Stimulated activated naive CD4-positive, alpha-beta T cell (primary cell): ENCODE measurements at regions not wholly inside any gene's neighbourhood (a gene's known extent, or its start where the extent isn't known, plus 50 kb on each side); places are given as distances from the start of the nearest gene placed in this dataset.

Experiments used
- DNase-seq, 6 experiments: peaks; one replicate each; lab custom pipeline; 2025; lab: John Stamatoyannopoulos, UW

DNA sequence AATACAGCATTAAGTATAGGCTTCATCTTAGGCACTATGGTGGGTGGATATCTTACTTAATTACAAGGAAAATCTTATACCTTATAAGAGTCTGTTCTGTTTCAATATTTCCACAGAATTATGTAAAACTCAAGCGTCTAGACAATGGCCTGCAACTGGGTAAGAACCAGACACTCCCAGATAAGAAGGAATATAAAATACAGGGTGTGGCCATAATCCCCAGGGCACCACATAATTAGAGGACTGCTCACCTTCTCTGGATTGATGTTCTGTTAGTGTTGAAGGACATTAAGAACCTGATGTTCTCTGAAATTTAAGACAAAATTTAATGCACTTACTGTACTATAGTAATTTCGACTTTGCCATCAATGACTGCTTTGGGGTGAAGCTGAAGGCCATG lies 198.2 kb upstream of the ARSJ start:
- DNase-seq = no peak

DNA sequence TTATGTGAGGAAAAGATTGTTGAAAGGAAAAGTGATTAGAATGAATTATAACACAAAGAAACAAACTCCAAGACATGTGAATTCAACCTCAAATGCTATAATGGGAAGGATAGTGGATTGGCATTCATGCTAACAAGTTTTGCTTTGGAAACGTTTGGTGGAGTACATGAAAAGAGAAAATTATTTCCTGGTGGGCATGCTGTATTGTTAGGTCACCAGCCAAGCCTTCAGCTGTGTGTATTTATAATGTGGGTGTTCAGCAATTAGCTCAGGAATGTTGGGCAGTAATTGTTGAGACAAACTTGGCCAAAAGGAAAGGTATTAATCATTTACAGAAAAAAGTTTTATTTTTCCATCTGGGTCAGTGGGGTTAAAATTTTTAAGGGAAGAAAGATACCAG lies 198.9 kb upstream of the ARSJ start:
- DNase-seq = no peak

DNA sequence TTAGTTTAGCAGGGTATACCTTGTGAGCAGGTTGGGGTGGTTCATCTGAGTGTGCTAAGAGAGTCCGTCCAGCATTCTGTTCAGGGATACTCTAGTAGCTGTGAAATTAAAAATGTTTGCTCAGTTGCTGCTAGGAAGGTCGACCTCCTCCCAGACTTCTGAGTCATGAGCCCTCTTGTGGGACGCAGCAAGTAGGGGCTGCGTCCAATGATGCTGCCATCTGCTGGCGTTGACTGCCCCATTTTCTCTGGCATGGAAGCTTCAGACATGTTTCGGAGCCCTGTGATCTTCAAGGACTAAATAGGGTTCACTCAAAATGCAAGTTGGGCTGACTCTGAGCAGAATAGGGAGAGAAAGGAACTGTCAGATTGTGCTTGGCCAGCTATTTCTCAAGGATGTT lies 201.0 kb upstream of the ARSJ start:
- peak in 3 of 6 experiments; percentile 2 to 24 (median 15) for DNase-seq

DNA sequence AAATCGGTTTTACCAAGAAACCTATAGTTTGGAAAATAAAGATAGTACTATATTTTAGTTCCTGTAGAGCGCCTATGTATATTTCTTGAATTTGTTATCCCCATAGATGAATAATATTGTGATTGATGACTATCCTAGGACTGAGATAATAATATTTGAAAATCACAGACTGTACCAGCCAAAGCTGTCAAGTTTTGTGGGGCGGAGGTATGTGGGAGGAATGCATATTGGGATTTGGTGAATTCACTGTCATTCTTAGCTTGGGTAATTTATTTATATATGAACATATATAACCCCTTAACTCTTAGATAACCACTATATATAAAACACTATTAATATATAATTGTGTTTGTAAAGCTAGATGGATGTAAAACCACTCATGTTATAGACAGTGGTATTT lies 205.5 kb upstream of the ARSJ start:
- DNase-seq = no peak

DNA sequence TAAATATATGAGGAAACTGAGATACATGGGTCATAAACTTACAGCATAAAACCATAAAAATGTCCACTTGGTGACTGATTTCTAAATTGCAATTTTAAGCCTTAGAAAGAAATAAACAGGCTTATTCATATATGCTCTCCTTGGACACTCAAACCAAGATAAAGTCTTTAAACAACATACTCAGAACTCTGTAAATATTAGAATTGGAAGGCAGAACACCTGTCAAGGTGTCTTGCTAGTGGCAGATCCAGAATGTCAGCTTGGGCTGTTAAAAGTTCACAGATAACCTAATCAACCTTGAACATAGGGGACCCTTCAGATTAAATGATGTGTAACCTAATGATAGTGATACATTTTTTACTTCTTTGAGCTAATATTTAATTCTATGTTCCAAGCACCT lies 208.1 kb upstream of the ARSJ start:
- no peak for DNase-seq

DNA sequence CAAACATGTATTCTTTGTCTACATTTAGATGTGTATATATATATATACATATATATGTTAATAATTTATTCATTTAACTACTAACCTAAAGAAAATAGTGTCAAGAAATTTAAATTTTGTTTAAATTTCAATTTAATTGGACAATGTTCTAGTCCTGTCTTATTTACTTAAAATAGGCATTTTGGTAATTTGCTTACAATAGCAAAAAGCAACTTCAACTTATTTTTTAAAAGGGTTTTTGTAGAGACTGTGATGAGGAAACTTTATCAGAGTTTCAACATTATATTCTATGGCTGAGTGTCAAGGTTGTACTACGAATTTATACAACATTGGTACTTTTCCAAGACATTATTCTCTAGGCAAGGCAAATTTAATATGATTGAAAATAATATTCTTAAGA lies 212.0 kb upstream of the ARSJ start:
- no peak for DNase-seq

DNA sequence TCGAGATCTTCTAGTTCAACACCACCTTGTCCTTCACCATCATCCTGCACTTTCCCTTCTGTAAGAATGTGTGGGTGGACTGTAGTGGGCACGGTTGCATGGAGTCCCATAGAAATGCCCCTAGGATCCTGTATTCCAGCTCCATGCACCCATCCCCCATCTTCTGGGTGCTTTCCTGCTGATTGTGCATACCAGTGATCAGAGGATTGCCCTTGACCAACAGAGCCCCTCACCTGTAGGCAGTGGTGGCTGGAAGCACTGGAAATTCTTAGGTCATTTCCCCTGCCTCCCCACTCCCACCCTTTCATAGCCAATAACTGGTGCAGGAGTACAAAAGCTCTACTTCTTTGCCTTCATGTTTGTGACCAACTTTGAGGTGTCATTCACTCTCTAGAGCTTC lies 213.4 kb upstream of the ARSJ start:
- no peak for DNase-seq

DNA sequence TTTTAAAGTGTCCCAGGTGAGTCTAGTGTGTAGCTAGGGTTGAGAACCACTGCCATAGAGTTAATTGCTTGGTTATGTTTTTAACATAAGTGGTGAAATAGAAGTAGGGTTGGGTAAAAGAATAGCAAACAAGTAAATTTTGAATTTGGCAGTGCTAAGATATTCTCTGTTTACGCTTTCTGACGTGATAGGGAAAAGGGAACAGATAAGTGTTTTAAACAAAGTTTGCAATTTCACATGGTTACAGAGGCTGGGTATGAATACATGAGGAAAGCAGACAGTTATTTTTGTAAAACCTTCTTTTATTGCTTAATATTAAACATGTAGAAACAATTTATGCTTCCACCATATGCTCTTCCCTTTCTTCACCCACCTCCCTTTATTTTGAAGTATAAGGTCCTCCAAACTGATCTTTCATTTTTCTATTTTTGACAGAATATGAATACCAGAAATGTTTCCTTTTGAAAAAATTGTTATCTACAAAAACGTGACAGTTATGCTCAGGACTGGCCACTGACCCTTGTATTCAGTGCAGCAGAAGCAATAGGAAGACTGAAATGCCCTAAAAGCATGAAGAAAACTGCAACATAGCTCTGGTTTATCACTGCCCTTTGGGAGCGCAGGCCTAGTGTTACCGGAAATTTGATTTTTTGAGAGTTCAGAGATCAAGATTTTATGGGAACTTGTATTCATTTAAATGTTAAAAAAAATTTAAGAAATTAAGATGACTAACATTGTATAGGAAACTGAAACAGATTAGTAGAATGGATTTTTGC lies 214.4 kb upstream of the ARSJ start:
- no peak for DNase-seq

DNA sequence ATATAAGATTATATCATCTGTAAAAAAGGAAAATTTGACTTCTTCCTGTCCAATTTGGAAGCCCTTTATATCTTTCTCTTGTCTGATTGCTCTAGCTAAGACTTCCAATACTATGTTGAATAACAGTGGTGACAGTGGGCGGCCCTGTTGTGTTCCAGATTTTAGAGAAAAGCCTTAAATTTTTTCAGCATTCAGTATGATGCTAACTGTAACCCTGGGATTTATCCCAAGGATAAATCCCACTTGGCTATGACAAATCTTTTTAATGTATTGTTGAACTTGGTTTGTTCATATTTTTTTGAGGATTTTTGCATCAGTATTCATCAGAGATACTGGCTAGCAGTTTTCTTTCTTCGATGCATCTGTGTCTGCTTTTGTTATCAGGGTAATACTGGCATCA lies 217.2 kb upstream of the ARSJ start:
- DNase-seq = no peak

DNA sequence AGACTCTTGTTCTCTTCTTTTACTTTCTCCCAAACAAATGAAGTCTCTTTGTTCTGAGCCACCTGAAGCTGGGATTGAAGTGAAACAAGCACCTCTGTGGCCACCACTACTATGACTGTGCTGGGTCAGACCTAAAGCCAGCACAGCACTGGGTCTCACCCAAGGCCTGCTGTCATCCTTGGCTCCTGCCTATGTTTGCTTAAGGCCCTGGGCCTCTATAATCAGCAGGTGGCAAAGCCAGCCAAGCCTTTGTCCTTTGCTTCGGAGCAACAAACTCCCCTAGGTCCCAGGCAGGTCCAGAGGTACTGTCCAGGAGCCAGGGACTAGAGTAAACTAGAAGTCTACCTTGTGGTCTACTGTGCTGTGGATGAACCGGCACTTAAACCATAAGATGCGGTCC lies 220.6 kb upstream of the ARSJ start:
- no peak for DNase-seq

DNA sequence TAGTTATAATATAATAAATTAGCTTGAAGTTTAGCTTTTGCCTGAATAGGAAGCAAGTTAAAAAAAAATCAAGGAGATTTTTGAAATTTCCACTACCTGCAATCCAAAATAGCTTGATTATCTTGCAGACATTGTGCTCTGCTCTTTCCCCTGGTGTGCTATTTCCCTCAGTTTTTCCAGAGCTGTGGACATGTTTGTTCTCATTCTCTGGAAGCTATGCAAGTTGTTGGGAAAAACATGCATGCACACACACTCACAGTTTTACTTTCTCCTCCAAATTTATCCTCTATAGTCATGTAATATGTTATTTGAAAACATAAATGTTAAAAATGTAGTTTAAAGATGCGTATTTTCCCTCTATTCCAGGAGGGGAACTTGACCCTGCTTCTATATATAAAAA lies 225.8 kb upstream of the ARSJ start:
- no peak for DNase-seq

DNA sequence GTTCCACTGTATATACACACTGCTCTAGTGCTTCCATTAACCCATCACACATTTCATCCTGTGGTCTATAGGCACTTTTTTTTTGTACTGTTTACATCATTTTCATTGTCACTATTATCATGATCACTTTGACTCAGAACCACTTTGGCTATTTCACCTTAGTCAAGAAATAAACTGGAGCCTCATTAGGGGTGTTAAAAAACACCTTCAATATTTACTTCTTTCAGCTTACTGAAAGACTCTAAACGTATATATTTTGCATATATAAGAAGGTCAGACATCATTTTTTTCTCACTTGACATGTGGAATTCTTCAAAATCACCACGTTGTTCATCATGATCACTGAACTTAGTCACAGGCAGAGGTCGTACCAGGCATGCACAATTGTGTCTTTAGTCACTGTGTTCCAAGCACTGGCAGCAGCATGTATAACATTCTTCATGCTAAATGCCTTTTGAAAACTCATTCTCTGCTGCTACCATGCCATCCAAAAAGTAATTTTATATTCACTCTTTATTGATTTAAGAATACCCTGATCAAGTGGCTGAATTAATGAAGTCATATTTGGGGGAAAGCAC lies 229.2 kb upstream of the ARSJ start:
- no peak for DNase-seq

DNA sequence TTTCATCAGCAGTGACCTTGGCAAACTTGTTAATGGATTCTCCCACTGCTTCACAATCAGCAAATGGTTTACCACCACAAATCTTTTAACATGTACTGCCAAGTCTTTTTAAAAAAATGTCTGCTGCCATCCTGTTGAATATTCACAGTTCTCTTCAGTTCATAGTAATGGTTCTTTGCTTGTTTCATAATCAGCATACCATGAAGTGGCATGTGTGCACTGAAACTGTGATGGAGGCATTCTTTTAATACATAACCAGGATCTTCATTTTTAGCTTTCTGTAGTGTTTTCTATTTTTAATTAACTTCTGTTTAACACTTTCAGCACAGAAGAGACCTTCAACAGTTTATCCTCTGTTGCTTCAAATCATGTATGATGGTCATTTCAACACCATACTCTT lies 230.1 kb upstream of the ARSJ start:
- no peak for DNase-seq

DNA sequence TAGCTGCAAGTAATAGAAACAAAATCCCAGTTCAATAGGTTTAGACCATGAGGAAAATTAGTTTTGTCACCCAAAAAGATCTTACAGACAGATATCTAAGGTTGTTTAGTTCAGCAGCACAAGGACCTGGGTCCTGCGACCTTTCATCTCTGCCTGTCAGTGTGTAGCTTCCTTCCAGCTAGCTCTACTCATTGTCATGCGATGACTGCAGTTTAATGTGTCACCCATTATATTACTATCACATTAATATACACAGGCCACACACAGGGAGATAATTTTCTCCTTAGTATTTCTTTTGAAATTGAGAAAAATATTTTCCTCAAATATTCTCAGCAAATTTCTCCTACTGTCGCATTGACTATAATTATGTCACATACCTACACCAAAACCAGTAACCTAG lies 232.1 kb upstream of the ARSJ start:
- no peak for DNase-seq

DNA sequence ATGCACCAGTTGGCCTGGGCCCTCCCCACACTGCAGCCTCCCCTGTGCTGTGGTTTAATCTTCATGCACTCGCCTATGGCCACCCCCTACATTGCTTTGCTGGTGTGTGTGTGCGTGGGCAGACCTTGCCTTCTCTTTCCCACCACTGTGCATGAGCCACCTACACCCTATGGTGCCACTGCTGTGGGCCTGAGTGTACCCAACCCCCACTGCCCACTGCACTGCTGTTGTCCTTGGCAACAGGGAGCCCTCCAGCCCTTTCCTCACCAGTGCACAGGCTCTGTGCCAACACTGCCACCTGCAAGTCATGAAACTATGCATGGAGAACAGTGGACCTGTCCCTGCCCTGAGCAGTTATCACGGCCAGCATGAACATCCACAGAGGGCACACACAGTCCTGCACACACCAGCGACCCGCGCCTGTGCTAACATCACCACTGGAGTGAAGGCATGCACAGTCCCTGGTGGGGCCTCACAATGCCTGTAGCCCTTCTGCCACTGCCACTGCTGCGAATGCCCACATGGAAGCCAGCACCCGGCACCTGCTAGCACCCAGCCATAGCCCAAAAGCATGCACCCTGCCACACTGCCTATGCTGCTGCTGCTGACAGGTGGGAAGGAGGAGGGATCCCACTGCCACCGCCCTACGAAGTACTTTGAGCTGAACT lies 237.8 kb upstream of the ARSJ start:
- DNase-seq = no peak

DNA sequence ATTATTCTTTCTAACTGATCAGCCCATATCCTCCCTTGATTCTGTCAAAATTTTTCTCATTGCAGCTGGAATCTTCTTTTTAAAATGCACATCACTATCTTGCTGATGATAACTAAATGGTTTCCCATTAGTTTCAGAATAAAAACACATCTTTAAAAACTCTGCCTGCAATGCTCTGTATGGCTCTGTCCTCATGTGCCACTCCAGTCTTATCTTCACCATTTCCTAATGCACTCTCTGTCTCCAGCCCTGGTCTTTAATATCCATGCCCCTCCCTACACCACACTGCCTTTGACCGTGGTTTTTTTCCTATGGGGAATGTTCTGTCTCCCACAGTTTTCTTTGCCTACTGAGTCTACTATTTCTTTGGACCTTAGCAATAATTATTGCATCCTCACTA lies 244.1 kb upstream of the ARSJ start:
- DNase-seq = no peak

DNA sequence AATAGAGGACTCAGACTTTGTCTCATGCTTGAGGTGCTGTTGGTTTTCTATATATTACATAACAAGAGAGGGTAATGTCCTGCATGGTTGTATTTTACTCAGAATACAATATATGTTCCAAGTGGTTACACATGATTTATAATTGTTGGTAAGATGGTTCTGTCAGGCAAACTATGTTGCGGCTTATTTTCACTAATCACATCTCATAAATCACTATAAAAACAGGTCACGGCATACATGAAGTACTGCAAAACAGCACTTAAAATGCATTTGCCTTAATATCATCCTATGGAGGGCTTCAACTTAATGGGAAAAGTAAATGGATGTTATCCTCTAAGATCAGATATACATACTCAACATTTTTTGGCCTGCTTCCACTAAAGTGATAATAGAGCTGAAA lies 246.0 kb upstream of the ARSJ start:
- no peak for DNase-seq

DNA sequence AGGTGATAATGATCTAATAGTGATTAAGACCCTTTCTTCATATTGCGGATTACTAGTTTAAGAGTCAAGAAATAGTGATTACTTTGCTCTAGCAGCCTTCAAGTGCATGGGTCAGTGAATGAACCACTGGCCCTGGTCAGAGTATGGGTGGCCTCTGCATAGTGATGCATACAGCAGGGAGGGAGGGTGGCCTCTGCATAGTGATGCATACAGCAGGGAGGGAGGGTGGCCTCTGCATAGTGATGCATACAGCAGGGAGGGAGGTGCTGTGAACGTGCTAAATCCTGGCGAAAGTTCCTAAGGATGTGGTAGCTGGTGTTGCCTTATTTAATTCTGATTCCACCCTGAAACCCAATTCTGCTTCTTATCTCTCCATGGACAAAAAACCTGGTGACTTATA lies 246.7 kb upstream of the ARSJ start:
- no peak for DNase-seq

DNA sequence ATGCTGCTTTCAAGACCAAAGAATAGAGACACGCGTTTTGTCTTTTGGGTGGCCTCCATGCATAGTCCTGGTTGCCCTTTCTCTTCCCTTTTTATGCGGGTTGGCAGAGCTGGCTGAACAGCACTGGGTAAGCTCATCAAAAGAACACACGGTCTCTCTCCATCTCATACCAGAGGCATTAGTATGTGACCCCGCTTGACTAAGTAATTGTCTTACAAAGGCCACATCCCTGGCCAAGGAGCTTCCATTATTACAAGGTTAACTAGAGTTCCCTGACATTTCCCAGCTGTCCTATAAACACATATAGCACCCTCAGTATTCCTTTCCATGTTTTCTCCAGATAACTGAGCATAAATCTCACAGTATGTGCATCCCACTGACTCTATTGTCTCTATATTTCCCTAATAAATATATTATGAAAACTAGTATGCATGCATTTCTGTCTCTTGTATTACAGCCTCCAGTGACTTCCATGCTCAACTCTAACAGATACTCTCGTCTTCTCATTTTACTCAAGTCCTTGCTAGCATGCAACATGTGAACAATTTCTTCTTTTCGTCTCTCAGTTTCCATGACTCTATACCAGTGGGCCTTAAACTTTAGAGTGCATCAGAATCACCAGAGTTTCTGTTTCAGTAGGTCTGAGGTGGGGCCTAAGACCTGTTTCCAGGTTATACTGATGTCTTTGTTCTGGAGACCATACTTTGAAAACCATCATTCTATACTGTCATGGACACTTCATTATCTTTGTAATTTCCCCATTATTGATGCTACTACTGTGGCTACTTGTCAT lies 247.7 kb upstream of the ARSJ start:
- no peak for DNase-seq

DNA sequence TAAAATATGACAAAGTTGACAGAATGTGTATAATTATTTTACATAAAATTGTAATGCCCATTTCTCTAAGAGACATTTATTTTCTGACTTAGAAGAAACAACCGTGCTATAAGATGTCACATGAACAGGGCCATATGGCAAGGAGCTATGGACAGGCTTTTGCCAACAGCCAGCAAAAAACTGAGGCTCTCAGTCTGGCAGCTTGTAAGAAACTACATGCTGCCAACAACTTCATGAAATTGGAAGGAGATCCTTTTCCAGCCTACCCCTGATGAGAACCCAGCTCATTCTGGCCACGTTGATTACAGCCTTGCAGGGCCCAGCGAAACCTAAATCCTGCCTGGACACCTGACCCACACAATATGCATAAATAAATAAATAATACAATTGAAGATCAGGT lies 250.3 kb upstream of the ARSJ start:
- no peak for DNase-seq

DNA sequence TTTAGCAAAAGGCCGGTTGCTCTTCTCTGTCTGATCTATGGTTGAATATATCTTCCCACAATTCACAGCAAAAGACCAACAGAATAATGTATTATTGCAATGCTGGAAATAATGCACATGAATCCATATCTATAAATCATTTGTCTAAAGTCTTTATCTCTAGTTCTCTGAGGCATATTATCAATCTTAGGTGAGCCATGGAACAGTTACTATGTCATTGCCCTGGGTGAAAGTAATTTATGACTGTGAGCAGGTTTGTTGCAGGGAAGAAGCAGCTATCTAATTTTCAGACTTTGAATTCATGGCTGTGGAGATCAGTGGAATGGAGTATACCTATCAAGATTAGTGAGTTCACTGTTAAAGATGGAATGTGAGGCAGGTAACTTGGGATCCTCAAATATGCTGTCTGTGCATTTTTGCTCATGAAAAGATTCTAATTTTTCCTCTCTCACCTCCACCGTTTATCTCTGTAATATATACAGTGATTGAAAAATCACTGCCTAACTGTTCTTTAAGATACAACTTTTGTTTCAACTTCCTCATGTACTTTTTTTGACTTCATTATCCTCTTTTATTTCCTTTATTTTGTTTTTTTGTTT lies 256.8 kb upstream of the ARSJ start:
- DNase-seq = no peak

DNA sequence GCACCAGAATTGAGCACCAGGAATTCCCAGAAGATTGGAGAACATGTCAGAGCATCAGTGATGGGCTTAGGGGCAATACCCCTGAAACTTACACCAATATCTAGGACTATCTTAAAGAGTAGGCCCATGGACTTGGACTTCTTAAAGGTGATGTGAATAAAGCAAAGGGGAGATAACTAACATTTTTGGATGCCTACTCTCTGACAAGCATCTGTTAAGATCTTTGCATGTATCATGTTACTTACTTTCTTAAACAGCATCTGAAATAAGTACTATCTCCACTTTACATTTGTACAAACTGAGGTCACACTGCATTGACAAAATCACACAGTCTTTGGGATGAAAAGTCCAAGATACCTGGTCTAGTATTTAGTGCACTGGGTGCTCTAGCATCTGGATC lies 258.6 kb upstream of the ARSJ start:
- no peak for DNase-seq
